GM12878 (cell line): ENCODE measurements at regions not wholly inside any gene's neighbourhood (a gene's known extent, or its start where the extent isn't known, plus 50 kb on each side); places are given as distances from the start of the nearest gene placed in this dataset.

Experiments used
- ATAC-seq: fragments of 200-7000 bp; cut with Tn5 transposase; 3 replicates; pipeline ENCODE4 v1.9.1; 2020; ENCODE audit warnings: mild to moderate bottlenecking, moderate library complexity
- BruUV-seq: library from RNA; stranded (reverse); fragments of 400-500 nt; replicated peaks from 2 replicates; lab custom pipeline; 2021; lab: Mats Ljungman, UMichigan
- CTCF ChIA-PET: fragments of 300-600 bp; sonication (Branson Sonifier 250); formaldehyde crosslinking; extraction: SDS; loops from one replicate; lab custom pipeline; 2021; ENCODE audit warnings: inconsistent platforms; lab: Yijun Ruan, JAX
- POLR2A ChIA-PET: fragments of 350-600 bp; formaldehyde crosslinking; extraction: SDS; loops from one replicate; lab custom pipeline; 2021; ENCODE audit warnings: inconsistent platforms; lab: Charles Lee
- RAD21 ChIA-PET: fragments of 300-600 bp; sonication (Branson Sonifier 250); formaldehyde crosslinking; loops from one replicate; lab custom pipeline; 2023; ENCODE audit warnings: antibody characterized with exemption; ENCODE audit not compliant: unreplicated experiment; lab: Charles Lee
- SMC1A ChIA-PET: fragments of 300-600 bp; sonication (Branson Sonifier 250); formaldehyde crosslinking; loops from one replicate; lab custom pipeline; 2023; ENCODE audit not compliant: unreplicated experiment, uncharacterized antibody; lab: Charles Lee
- DNase-seq: peaks from one replicate; pipeline ENCODE4 v3.0.0-alpha.2; 2011; ENCODE audit warnings: low read depth, low spot score
- FAIRE-seq: peaks from 3 replicates; lab custom pipeline; 2011; peaks lifted over from hg19 to GRCh38; lab: Jason Lieb, UNC
- H2AFZ ChIP-seq: 2 replicates; pipeline ENCODE4 v1.6.0; 2011; ENCODE audit warnings: low read depth, low read length, control low read depth; ENCODE audit not compliant: control insufficient read depth
- H3K27ac ChIP-seq: 2 replicates; pipeline ENCODE4 v1.5.1; 2011; ENCODE audit warnings: control low read depth; ENCODE audit not compliant: control insufficient read depth, insufficient read depth
- H3K27me3 ChIP-seq, 2 experiments: replicated peaks in 1 of 2; 2 replicates each; pipeline versions ENCODE4 v1.6.0 to v1.6.1; 2011; ENCODE audit warnings: low read length in 1 of 2; ENCODE audit not compliant: control insufficient read depth in 2 of 2, insufficient read depth in 2 of 2
- H3K36me3 ChIP-seq, 2 experiments: 2 replicates each; pipeline ENCODE4 v1.5.1; 2011; ENCODE audit warnings: low read length in 1 of 2; ENCODE audit not compliant: control insufficient read depth in 2 of 2, insufficient read depth in 2 of 2
- H3K4me1 ChIP-seq: 2 replicates; pipeline ENCODE4 v1.6.1; 2011; ENCODE audit warnings: mild to moderate bottlenecking, low read length, moderate library complexity, mixed read lengths; ENCODE audit not compliant: control insufficient read depth, insufficient read depth
- H3K4me2 ChIP-seq: 2 replicates; pipeline ENCODE4 v1.6.0; 2011; ENCODE audit warnings: control low read depth; ENCODE audit not compliant: control insufficient read depth, insufficient read depth
- H3K4me3 ChIP-seq: fragments of 200-600 bp; sonication (generic); 2 replicates; pipeline ENCODE4 v1.5.1; 2016
- H3K79me2 ChIP-seq: 2 replicates; pipeline ENCODE4 v1.6.0; 2011; ENCODE audit warnings: low read length; ENCODE audit not compliant: control insufficient read depth, insufficient read depth
- H3K9ac ChIP-seq: 2 replicates; pipeline ENCODE4 v1.8.0; 2011; ENCODE audit warnings: low read length, control low read depth, mixed read lengths; ENCODE audit not compliant: control insufficient read depth, insufficient read depth
- H3K9me3 ChIP-seq: replicated peaks from 3 replicates; pipeline ENCODE4 v1.5.1; 2011; ENCODE audit warnings: mild to moderate bottlenecking, low read length; ENCODE audit not compliant: control insufficient read depth, insufficient read depth
- H4K20me1 ChIP-seq: 2 replicates; pipeline ENCODE4 v1.6.0; 2011; ENCODE audit not compliant: control insufficient read depth, insufficient read depth
- ZBTB4 ChIP-seq: fragments of 450-650 bp; formaldehyde crosslinking; IDR thresholded peaks from 2 replicates; pipeline ENCODE4 v1.4.0; 2022; ENCODE audit warnings: mild to moderate bottlenecking, moderate library complexity
- in situ Hi-C: fragments of 300-500 bp; cut with MboI; formaldehyde crosslinking; loops from 9 replicates; pipeline ENCODE4 v1.14.3; 2018; ENCODE audit warnings: mixed read lengths
- intact Hi-C: fragments of 100-400 bp; cut with micrococcal nuclease; formaldehyde crosslinking; loops from one replicate; pipeline ENCODE4 v1.14.2; 2022; ENCODE audit not compliant: unreplicated experiment
- TF ChIP-seq, protein P1 (sequence below), 3 experiments: IDR thresholded peaks in 2 of 3; conservative IDR thresholded peaks in 1 of 3; 2 replicates each; pipeline ENCODE4 v1.5.1; 2011; ENCODE audit warnings: low read depth in 3 of 3, low read length in 3 of 3, mild to moderate bottlenecking in 3 of 3, control low read depth in 2 of 3, moderate library complexity in 2 of 3, inconsistent platforms in 1 of 3, mixed read lengths in 1 of 3; ENCODE audit not compliant: control insufficient read depth in 2 of 3, insufficient read depth in 1 of 3; ENCODE audit errors: extremely low read depth in 1 of 3

- TF ChIP-seq, protein P1, sequence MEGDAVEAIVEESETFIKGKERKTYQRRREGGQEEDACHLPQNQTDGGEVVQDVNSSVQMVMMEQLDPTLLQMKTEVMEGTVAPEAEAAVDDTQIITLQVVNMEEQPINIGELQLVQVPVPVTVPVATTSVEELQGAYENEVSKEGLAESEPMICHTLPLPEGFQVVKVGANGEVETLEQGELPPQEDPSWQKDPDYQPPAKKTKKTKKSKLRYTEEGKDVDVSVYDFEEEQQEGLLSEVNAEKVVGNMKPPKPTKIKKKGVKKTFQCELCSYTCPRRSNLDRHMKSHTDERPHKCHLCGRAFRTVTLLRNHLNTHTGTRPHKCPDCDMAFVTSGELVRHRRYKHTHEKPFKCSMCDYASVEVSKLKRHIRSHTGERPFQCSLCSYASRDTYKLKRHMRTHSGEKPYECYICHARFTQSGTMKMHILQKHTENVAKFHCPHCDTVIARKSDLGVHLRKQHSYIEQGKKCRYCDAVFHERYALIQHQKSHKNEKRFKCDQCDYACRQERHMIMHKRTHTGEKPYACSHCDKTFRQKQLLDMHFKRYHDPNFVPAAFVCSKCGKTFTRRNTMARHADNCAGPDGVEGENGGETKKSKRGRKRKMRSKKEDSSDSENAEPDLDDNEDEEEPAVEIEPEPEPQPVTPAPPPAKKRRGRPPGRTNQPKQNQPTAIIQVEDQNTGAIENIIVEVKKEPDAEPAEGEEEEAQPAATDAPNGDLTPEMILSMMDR (IDR thresholded peaks at IDR 0.05 in 2 of 3, conservative IDR thresholded peaks at IDR 0.05 in 1 of 3; ENCODE audit: control insufficient read depth in 2 of 3, extremely low read depth in 1 of 3, insufficient read depth in 1 of 3, low read depth in 3 of 3, low read length in 3 of 3) = 0 out of 6 replicates have a peak, but pooled peaks of 2 of the 3 experiments have one; percentile 1 to 3
- no peak for TF ChIP-seq ZBTB4
- Histone ChIP-seq H3K27me3 (no peaks in the 10 kb centered on the region), H3K79me2 (no peaks in the 10 kb centered on the region), H3K4me3 (no peak overlapping the region), H3K4me1 (no peaks in the 10 kb centered on the region), H3K9ac (no peak overlapping the region), H4K20me1 (no peaks in the 10 kb centered on the region), H2AFZ (no peak overlapping the region), H3K36me3 (no peaks in the 10 kb centered on the region), H3K27ac (no peak overlapping the region), H3K4me2 (no peak overlapping the region), H3K9me3 (no peaks in the 10 kb centered on the region)
- ChIA-PET CTCF (interaction anchor here (1.5 kb wide), 1 partner anchor 182 kb away, joined by 3 read pairs; no protein-coding TSS in a partner anchor), RAD21 (no interaction called here), SMC1A (no interaction called here), POLR2A (no interaction called here)
- no TSS peak for BruUV-seq
- DNase-seq (no peak), ATAC-seq (no peak), FAIRE-seq (no peak)
- in situ Hi-C loops (no loop called here), intact Hi-C loops (loop anchor here (2.0 kb wide), 1 partner anchor 183 kb away; no protein-coding TSS in a partner anchor)
Observed at GRCh38 chrX:36684053-36684452, 324.1 kb upstream of the FAM47C start.
